Uterus (tissue), 3 donors: ENCODE measurements at regions not wholly inside any gene's neighbourhood (a gene's known extent, or its start where the extent isn't known, plus 50 kb on each side); places are given as distances from the start of the nearest gene placed in this dataset.

Source experiments
- DNase-seq, 2 donors: peaks; one replicate each; pipeline ENCODE4 v3.0.0-alpha.2; 2019 to 2020
- H3K27ac ChIP-seq, 2 donors: fragments of 200-600 bp; sonication (generic); 1 replicate in 1 of 2; 2 replicates in 1 of 2; pipeline ENCODE4 v1.5.1; 2016 to 2018
- H3K27me3 ChIP-seq, 2 donors: fragments of 200-600 bp; sonication (generic); one replicate each; pipeline ENCODE4 v1.5.1; 2018 to 2019; ENCODE audit warnings: control low read depth in 1 of 2
- H3K36me3 ChIP-seq, 2 donors: fragments of 200-600 bp; sonication (generic); one replicate each; pipeline ENCODE4 v1.5.1; 2019; ENCODE audit warnings: control low read depth in 1 of 2
- H3K4me1 ChIP-seq, 2 donors: fragments of 200-600 bp; sonication (generic); one replicate each; pipeline ENCODE4 v1.5.1; 2018 to 2019; ENCODE audit warnings: control low read depth in 1 of 2
- H3K4me3 ChIP-seq, 2 donors: fragments of 200-600 bp; sonication (generic); 1 replicate in 1 of 2; 2 replicates in 1 of 2; pipeline ENCODE4 v1.5.1; 2018 to 2019; ENCODE audit warnings: mild to moderate bottlenecking in 1 of 2
- H3K9me3 ChIP-seq, 2 donors: fragments of 200-600 bp; sonication (generic); one replicate each; pipeline ENCODE4 v1.5.1; 2019; ENCODE audit warnings: control low read depth in 1 of 2
- CTCF ChIP-seq, 4 experiments: fragments of 200-600 bp in 2 of 4; fragments of 450-650 bp in 2 of 4; sonication (generic) in 2 of 4; IDR thresholded peaks; one replicate each; pipeline ENCODE4 v1.5.1; 2016 to 2019; ENCODE audit warnings: antibody characterized with exemption in 4 of 4, mild to moderate bottlenecking in 2 of 4, moderate library complexity in 1 of 4
- POLR2A ChIP-seq, 2 donors: fragments of 450-650 bp; IDR thresholded peaks; one replicate each; pipeline ENCODE4 v1.6.1; 2016; ENCODE audit warnings: antibody characterized with exemption in 2 of 2, mild to moderate bottlenecking in 1 of 2, moderate library complexity in 1 of 2
- intact Hi-C: fragments of 100-400 bp; cut with DNase I; formaldehyde crosslinking; loops from one replicate; pipeline ENCODE4 v1.15.1; 2023; ENCODE audit warnings: low total_unique reads
- donor health status: DM: yes; HTN: yes; CAD: no.

GRCh38 chr5:118208031-118208453 lies 780.3 kb downstream of the DTWD2 start:
- Histone ChIP-seq H3K4me1 (no peaks in the 10 kb centered on the region), H3K27ac (no peak overlapping the region), H3K27me3 (no peaks in the 10 kb centered on the region), H3K36me3 (no peaks in the 10 kb centered on the region), H3K4me3 (no peak overlapping the region), H3K9me3 (no peaks in the 10 kb centered on the region)
- DNase-seq: no peak
- TF ChIP-seq POLR2A (IDR thresholded peaks at IDR 0.05) (no peak), CTCF (IDR thresholded peaks at IDR 0.05) (no peak)
- intact Hi-C loops: no loop called here

DNA sequence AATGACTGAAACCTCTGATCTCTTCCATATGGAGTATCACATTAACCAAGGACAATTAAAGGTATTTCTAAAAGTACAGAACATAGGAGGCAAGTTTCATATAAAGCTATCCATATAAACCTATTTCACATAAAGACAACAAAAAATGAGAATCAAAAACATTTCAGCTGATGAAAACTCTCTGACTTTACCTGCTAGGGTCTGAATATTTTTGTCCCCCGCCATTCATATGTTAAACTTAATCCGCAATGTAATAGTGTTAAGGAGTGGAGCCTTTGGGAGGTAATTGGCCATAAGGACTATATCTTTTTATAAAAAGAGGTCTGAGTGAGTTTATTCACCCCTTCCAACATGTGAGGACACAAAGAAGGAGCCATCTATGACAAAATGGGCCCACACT lies 788.5 kb downstream of the DTWD2 start:
- Histone ChIP-seq H3K27ac (no peak overlapping the region), H3K36me3 (no peaks in the 10 kb centered on the region), H3K27me3 (no peaks in the 10 kb centered on the region), H3K4me3 (no peak overlapping the region), H3K4me1 (no peaks in the 10 kb centered on the region), H3K9me3 (no peaks in the 10 kb centered on the region)
- intact Hi-C loops: no loop called here
- TF ChIP-seq CTCF (IDR thresholded peaks at IDR 0.05): no peak
- TF ChIP-seq POLR2A (IDR thresholded peaks at IDR 0.05): no peak
- DNase-seq: no peak

GRCh38 chr5:118196229-118196628 lies 792.1 kb downstream of the DTWD2 start:
- Histone ChIP-seq H3K36me3 (no peaks in the 10 kb centered on the region), H3K4me3 (no peak overlapping the region), H3K9me3 (no peaks in the 10 kb centered on the region), H3K4me1 (no peaks in the 10 kb centered on the region), H3K27me3 (no peaks in the 10 kb centered on the region), H3K27ac (no peak overlapping the region)
- no peak for DNase-seq
- TF ChIP-seq CTCF (IDR thresholded peaks at IDR 0.05): no peak
- TF ChIP-seq POLR2A (IDR thresholded peaks at IDR 0.05): no peak
- intact Hi-C loops: no loop called here

GRCh38 chr5:118195211-118195610 lies 793.1 kb downstream of the DTWD2 start:
- Histone ChIP-seq H3K4me3 (no peak overlapping the region), H3K27ac (no peak overlapping the region), H3K27me3 (no peaks in the 10 kb centered on the region), H3K4me1 (no peaks in the 10 kb centered on the region), H3K36me3 (no peaks in the 10 kb centered on the region), H3K9me3 (no peaks in the 10 kb centered on the region)
- TF ChIP-seq CTCF (IDR thresholded peaks at IDR 0.05): no peak
- no peak for TF ChIP-seq POLR2A (IDR thresholded peaks at IDR 0.05)
- intact Hi-C loops: no loop called here
- DNase-seq: no peak

DNA sequence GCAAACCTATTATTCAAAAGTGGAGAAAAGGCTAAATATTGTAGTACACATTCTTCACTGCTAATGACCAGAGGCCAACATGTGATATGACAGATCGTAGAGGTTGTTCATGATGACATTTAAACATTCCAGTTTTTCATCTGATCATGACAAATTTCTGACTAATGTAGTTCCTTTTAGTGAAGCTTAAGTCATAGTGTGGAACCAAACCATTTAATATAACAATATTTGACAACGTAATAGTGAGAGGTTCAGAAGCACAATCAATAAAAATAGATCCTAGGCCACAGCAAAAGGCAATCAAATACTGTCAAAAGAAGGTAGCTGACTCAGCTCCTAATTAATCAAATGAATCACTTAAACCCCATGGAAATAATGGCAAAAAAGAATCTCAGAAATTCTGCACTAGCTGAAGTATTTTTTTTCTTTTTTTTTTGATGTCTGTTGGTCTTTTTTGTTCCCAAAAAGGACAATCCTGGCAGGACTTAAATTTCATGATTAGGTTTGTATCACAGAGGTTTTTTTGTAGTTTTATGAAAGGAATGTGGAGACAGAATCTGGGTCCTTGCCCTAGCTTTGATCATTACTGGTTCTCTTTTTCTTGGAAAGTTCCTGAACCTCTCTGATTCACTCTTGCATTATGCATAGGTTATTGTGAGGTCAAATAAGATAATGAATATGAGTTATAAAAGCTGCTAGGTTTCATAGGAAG lies 795.0 kb downstream of the DTWD2 start:
- H3K4me3 ChIP-seq: no peak overlapping the region
- no peak overlapping the region for H3K27ac ChIP-seq
- no peak for DNase-seq
- intact Hi-C loops: no loop called here
- no peaks in the 10 kb centered on the region for H3K4me1 ChIP-seq
- H3K36me3 ChIP-seq: no peaks in the 10 kb centered on the region
- H3K9me3 ChIP-seq: no peaks in the 10 kb centered on the region
- TF ChIP-seq POLR2A (IDR thresholded peaks at IDR 0.05) (no peak), CTCF (IDR thresholded peaks at IDR 0.05) (no peak)
- no peaks in the 10 kb centered on the region for H3K27me3 ChIP-seq
